ENCODE measurements at regions not wholly inside any gene's neighbourhood (a gene's known extent, or its start where the extent isn't known, plus 50 kb on each side); places are given as distances from the start of the nearest gene placed in this dataset.

DNA sequence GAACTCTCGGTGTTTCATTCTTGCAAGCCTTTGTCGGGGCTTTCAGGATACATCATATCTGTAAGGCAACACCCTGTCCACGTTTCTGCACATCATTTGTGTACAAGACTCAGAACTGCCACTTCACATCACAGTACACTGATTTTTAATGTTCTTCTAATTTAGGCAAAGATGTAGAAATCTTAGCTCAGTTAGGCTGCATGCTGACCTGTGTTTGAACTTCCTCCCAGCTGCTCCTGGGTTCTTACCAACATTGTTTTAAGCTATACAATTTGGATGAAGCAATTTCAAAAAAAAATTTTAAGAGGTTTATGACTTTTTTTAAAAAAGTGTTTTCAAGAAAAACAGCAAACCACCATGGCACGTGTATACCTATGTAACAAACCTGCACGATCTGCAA lies 1047.9 kb upstream of the SLC10A2 start:
- H3K9me3 Mint-ChIP-seq = peaks cover 0 to 23% (median 4%) of the 10 kb centered on the region in 7 donors

DNA sequence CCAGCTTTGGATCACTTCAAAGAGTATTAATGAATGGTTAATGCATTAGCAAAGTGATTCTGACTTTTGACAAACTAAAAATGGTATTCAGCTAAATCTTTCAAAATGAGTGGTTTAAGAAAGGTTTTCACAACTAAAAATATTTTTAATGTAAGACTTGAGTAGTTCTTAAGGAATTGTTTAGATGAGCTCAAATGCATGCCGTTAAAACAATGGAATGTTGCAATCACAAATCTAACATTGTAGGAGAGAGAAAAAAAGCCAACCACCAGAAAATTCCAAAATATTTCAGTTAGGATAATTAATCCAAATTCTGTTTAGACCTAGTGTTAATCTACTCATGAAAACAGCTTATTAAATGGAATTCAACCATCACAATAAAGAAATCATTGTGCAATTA lies 1044.8 kb upstream of the SLC10A2 start:
- no peaks in the 10 kb centered on the region for H3K4me1 Mint-ChIP-seq
- H3K4me3 ChIP-seq (ENCODE audit: low read depth, low read length) = no peak overlapping the region
- H3K4me1 ChIP-seq (ENCODE audit: control insufficient read depth, insufficient read depth, low read length, poor library complexity, severe bottlenecking) = no peaks in the 10 kb centered on the region
- no peak overlapping the region for H3K4me3 Mint-ChIP-seq
- no peak for DNase-seq
- H3K27ac ChIP-seq (ENCODE audit: insufficient read depth, low read length, poor library complexity, severe bottlenecking) = no peak overlapping the region
- peaks cover 0 to 39% (median 4%) of the 10 kb centered on the region in 7 donors for H3K9me3 Mint-ChIP-seq
- H3K9me3 ChIP-seq (ENCODE audit: control insufficient read depth in 2 of 2, low read length in 2 of 2) = no peaks in the 10 kb centered on the region
- no peaks in the 10 kb centered on the region for H3K36me3 ChIP-seq (ENCODE audit: control insufficient read depth, insufficient read depth, low read length)
- H3K27ac Mint-ChIP-seq = no peak overlapping the region
- H3K36me3 Mint-ChIP-seq = no peaks in the 10 kb centered on the region
- no peak for ATAC-seq (ENCODE audit: low read depth in 2 of 2)
- H3K27me3 ChIP-seq (ENCODE audit: control insufficient read depth, insufficient read depth, low read length) = no peaks in the 10 kb centered on the region
- H3K27me3 Mint-ChIP-seq = no peaks in the 10 kb centered on the region

More for the DNA sequence above, 1047.9 kb upstream of the SLC10A2 start:
- H3K4me1 Mint-ChIP-seq = no peaks in the 10 kb centered on the region
- no peak overlapping the region for H3K27ac Mint-ChIP-seq
- DNase-seq (no peak), ATAC-seq (ENCODE audit: low read depth in 2 of 2) (no peak)
- no peaks in the 10 kb centered on the region for H3K27me3 Mint-ChIP-seq
- Histone ChIP-seq H3K27me3 (ENCODE audit: control insufficient read depth, insufficient read depth, low read length) (no peaks in the 10 kb centered on the region), H3K4me1 (ENCODE audit: control insufficient read depth, insufficient read depth, low read length, poor library complexity, severe bottlenecking) (no peaks in the 10 kb centered on the region), H3K27ac (ENCODE audit: insufficient read depth, low read length, poor library complexity, severe bottlenecking) (no peak overlapping the region), H3K4me3 (ENCODE audit: low read depth, low read length) (no peak overlapping the region), H3K9me3 (ENCODE audit: control insufficient read depth in 2 of 2, low read length in 2 of 2) (no peaks in the 10 kb centered on the region), H3K36me3 (ENCODE audit: control insufficient read depth, insufficient read depth, low read length) (no peaks in the 10 kb centered on the region)
- H3K4me3 Mint-ChIP-seq = no peak overlapping the region
- H3K36me3 Mint-ChIP-seq = no peaks in the 10 kb centered on the region

- Mint-ChIP-seq H3K4me3 (no peak overlapping the region), H3K9me3 (peaks cover 0 to 40% (median 4%) of the 10 kb centered on the region in 7 donors), H3K27ac (no peak overlapping the region), H3K27me3 (no peaks in the 10 kb centered on the region), H3K4me1 (no peaks in the 10 kb centered on the region), H3K36me3 (no peaks in the 10 kb centered on the region)
- DNase-seq (no peak), ATAC-seq (ENCODE audit: low read depth in 2 of 2) (no peak)
- Histone ChIP-seq H3K4me1 (ENCODE audit: control insufficient read depth, insufficient read depth, low read length, poor library complexity, severe bottlenecking) (no peaks in the 10 kb centered on the region), H3K36me3 (ENCODE audit: control insufficient read depth, insufficient read depth, low read length) (no peaks in the 10 kb centered on the region), H3K4me3 (ENCODE audit: low read depth, low read length) (no peak overlapping the region), H3K27me3 (ENCODE audit: control insufficient read depth, insufficient read depth, low read length) (no peaks in the 10 kb centered on the region), H3K27ac (ENCODE audit: insufficient read depth, low read length, poor library complexity, severe bottlenecking) (no peak overlapping the region), H3K9me3 (ENCODE audit: control insufficient read depth in 2 of 2, low read length in 2 of 2) (no peaks in the 10 kb centered on the region)
These were observed 1040.6 kb upstream of the SLC10A2 start for GRCh38 chr13:104106705-104107393.

- no peak overlapping the region for H3K4me3 Mint-ChIP-seq
- no peaks in the 10 kb centered on the region for H3K4me1 Mint-ChIP-seq
- no peaks in the 10 kb centered on the region for H3K36me3 Mint-ChIP-seq
- DNase-seq (no peak), ATAC-seq (ENCODE audit: low read depth in 2 of 2) (no peak)
- Histone ChIP-seq H3K36me3 (ENCODE audit: control insufficient read depth, insufficient read depth, low read length) (no peaks in the 10 kb centered on the region), H3K4me1 (ENCODE audit: control insufficient read depth, insufficient read depth, low read length, poor library complexity, severe bottlenecking) (no peaks in the 10 kb centered on the region), H3K4me3 (ENCODE audit: low read depth, low read length) (no peak overlapping the region), H3K27me3 (ENCODE audit: control insufficient read depth, insufficient read depth, low read length) (no peaks in the 10 kb centered on the region), H3K9me3 (ENCODE audit: control insufficient read depth in 2 of 2, low read length in 2 of 2) (no peaks in the 10 kb centered on the region), H3K27ac (ENCODE audit: insufficient read depth, low read length, poor library complexity, severe bottlenecking) (no peak overlapping the region)
- H3K27me3 Mint-ChIP-seq = no peaks in the 10 kb centered on the region
- peaks cover 0 to 43% (median 5%) of the 10 kb centered on the region in 7 donors for H3K9me3 Mint-ChIP-seq
- H3K27ac Mint-ChIP-seq = no peak overlapping the region
These were observed 1039.5 kb upstream of the SLC10A2 start for GRCh38 chr13:104105418-104106355.

DNA sequence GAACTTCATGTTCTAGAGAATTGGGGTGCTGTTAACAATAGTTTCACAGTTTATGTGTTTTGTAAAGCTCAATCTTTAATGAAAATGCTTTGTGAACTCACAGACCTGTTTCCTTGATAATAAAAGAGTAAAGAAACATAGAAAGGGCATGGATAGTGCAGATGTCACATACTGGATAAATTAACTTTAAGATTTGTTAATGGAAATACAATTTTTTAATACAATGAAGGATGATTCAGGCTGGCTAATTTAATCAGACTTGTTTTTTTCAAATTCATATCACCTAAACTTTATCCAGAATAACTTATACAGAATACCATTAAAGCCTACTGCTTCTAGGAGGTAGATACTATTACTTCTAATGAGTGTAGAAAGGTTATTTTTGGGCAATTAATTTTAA lies 1033.5 kb upstream of the SLC10A2 start:
- no peak overlapping the region for H3K4me3 Mint-ChIP-seq
- ATAC-seq (ENCODE audit: low read depth in 2 of 2) = no peak

GRCh38 chr13:104098421-104098820 lies 1032.2 kb upstream of the SLC10A2 start:
- Histone ChIP-seq H3K4me1 (ENCODE audit: control insufficient read depth, insufficient read depth, low read length, poor library complexity, severe bottlenecking) (no peaks in the 10 kb centered on the region), H3K4me3 (ENCODE audit: low read depth, low read length) (no peak overlapping the region), H3K36me3 (ENCODE audit: control insufficient read depth, insufficient read depth, low read length) (no peaks in the 10 kb centered on the region), H3K9me3 (ENCODE audit: control insufficient read depth in 2 of 2, low read length in 2 of 2) (no peaks in the 10 kb centered on the region), H3K27ac (ENCODE audit: insufficient read depth, low read length, poor library complexity, severe bottlenecking) (no peak overlapping the region), H3K27me3 (ENCODE audit: control insufficient read depth, insufficient read depth, low read length) (no peaks in the 10 kb centered on the region)
- Mint-ChIP-seq H3K27me3 (no peaks in the 10 kb centered on the region), H3K9me3 (peaks cover 2 to 40% (median 6%) of the 10 kb centered on the region in 7 donors), H3K4me1 (no peaks in the 10 kb centered on the region), H3K27ac (no peak overlapping the region), H3K4me3 (no peak overlapping the region), H3K36me3 (no peaks in the 10 kb centered on the region)
- ATAC-seq (ENCODE audit: low read depth in 2 of 2) = no peak
- no peak for DNase-seq

More for the DNA sequence above, 1033.5 kb upstream of the SLC10A2 start:
- no peaks in the 10 kb centered on the region for H3K9me3 ChIP-seq (ENCODE audit: control insufficient read depth in 2 of 2, low read length in 2 of 2)
- Mint-ChIP-seq H3K4me1 (no peaks in the 10 kb centered on the region), H3K36me3 (no peaks in the 10 kb centered on the region), H3K27me3 (no peaks in the 10 kb centered on the region), H3K9me3 (peaks cover 2 to 35% (median 6%) of the 10 kb centered on the region in 7 donors), H3K27ac (no peak overlapping the region)
- no peaks in the 10 kb centered on the region for H3K27me3 ChIP-seq (ENCODE audit: control insufficient read depth, insufficient read depth, low read length)
- no peak for DNase-seq
- H3K27ac ChIP-seq (ENCODE audit: insufficient read depth, low read length, poor library complexity, severe bottlenecking) = no peak overlapping the region
- no peak overlapping the region for H3K4me3 ChIP-seq (ENCODE audit: low read depth, low read length)
- no peaks in the 10 kb centered on the region for H3K4me1 ChIP-seq (ENCODE audit: control insufficient read depth, insufficient read depth, low read length, poor library complexity, severe bottlenecking)
- no peaks in the 10 kb centered on the region for H3K36me3 ChIP-seq (ENCODE audit: control insufficient read depth, insufficient read depth, low read length)

- ATAC-seq (ENCODE audit: low read depth in 2 of 2) = no peak
- Histone ChIP-seq H3K36me3 (ENCODE audit: control insufficient read depth, insufficient read depth, low read length) (no peaks in the 10 kb centered on the region), H3K4me3 (ENCODE audit: low read depth, low read length) (no peak overlapping the region), H3K27me3 (ENCODE audit: control insufficient read depth, insufficient read depth, low read length) (no peaks in the 10 kb centered on the region), H3K9me3 (ENCODE audit: control insufficient read depth in 2 of 2, low read length in 2 of 2) (peaks cover 6 to 8% of the 10 kb centered on the region in 2 experiments), H3K4me1 (ENCODE audit: control insufficient read depth, insufficient read depth, low read length, poor library complexity, severe bottlenecking) (no peaks in the 10 kb centered on the region), H3K27ac (ENCODE audit: insufficient read depth, low read length, poor library complexity, severe bottlenecking) (no peak overlapping the region)
- no peak for DNase-seq
- Mint-ChIP-seq H3K27me3 (no peaks in the 10 kb centered on the region), H3K4me1 (no peaks in the 10 kb centered on the region), H3K9me3 (peaks cover 0 to 37% (median 8%) of the 10 kb centered on the region in 7 donors), H3K36me3 (no peaks in the 10 kb centered on the region), H3K4me3 (no peak overlapping the region), H3K27ac (no peak overlapping the region)
These were observed 1020.5 kb upstream of the SLC10A2 start for GRCh38 chr13:104086759-104087158.

Measured in CD4-positive, CD25-positive, alpha-beta regulatory T cell (primary cell).